Activated CD4-positive, alpha-beta T cell treated with anti-CD3 and anti-CD28 coated beads, Interleukin-2, amount 10 ng/mL, durations not matched to agents 7 days and 5 days (primary cell): ENCODE measurements at regions not wholly inside any gene's neighbourhood (a gene's known extent, or its start where the extent isn't known, plus 50 kb on each side); places are given as distances from the start of the nearest gene placed in this dataset.

Experiments
- CTCF ChIA-PET: fragments of 350-600 bp; sonication (Branson Sonifier 250); formaldehyde crosslinking; loops from one replicate; lab custom pipeline; 2021; ENCODE audit warnings: antibody characterized with exemption; lab: Charles Lee
- POLR2A ChIA-PET: fragments of 350-600 bp; sonication (Branson Sonifier 250); formaldehyde crosslinking; loops from one replicate; lab custom pipeline; 2021; ENCODE audit warnings: antibody characterized with exemption; lab: Charles Lee
- DNase-seq: peaks from one replicate; pipeline ENCODE4 v3.0.0-alpha.2; 2020
- H3K27ac Mint-ChIP-seq: one replicate; pipeline ENCODE4 v1.8.0; 2021; ENCODE audit warnings: mild to moderate bottlenecking, moderate library complexity, mixed read lengths
- H3K27me3 Mint-ChIP-seq: one replicate; pipeline ENCODE4 v1.8.0; 2021; ENCODE audit warnings: mixed read lengths
- H3K36me3 Mint-ChIP-seq: one replicate; pipeline ENCODE4 v1.8.0; 2021; ENCODE audit warnings: low read depth, mixed read lengths
- H3K4me1 Mint-ChIP-seq: one replicate; pipeline ENCODE4 v1.8.0; 2021; ENCODE audit warnings: mixed read lengths
- H3K4me3 Mint-ChIP-seq: one replicate; pipeline ENCODE4 v1.8.0; 2021; ENCODE audit warnings: mild to moderate bottlenecking, moderate library complexity, mixed read lengths
- H3K9me3 Mint-ChIP-seq: one replicate; pipeline ENCODE4 v1.8.0; 2021; ENCODE audit warnings: mixed read lengths

DNA sequence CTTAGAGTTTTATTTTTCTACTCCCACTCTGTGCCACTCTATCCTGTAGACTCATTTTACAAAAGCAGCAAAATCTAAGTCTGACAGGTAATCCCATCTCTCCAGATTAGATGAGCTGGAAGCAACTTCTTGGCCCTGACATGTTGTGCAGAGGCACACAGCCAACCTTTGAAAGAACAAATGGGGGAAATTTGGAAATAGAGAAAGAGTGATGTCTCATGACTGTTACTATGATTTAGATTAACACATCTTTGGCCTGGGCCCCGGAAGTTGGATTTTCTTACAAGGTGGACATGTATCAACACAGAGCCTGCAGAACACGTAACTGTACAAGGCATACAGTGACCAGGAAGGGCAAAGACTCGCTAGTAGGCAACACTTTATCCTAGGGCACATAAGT, 227.7 kb downstream of the MYLK4 start:
- H3K9me3 Mint-ChIP-seq, result peaks cover 22% of the 10 kb centered on the region
- DNase-seq, result no peak
- peaks cover 11% of the 10 kb centered on the region for H3K4me1 Mint-ChIP-seq
- no peak overlapping the region for H3K4me3 Mint-ChIP-seq
- no peaks in the 10 kb centered on the region for H3K36me3 Mint-ChIP-seq
- no peak overlapping the region for H3K27ac Mint-ChIP-seq
- POLR2A ChIA-PET, result no interaction called here
- CTCF ChIA-PET, result no interaction called here
- peaks cover 40% of the 10 kb centered on the region for H3K27me3 Mint-ChIP-seq

DNA sequence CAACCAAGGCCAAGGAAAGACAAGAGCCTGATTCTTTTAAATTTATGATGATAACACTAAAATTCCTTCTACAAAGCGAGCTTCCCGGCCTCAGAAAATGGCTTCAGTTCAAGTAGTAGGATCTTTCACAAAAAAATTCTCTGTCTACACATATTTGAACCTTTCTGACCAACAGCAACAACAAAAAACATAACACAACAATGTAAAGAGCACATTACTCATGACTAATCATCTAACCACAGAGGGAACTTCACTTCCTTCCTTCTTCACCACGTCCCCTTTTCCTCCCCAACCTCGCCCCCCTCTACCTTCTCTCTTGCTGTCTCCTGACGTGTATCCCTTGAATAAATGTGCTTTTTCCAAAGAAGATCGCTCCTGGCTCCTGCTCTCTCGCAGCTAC, 228.2 kb downstream of the MYLK4 start:
- no peak overlapping the region for H3K4me3 Mint-ChIP-seq
- POLR2A ChIA-PET, result no interaction called here
- H3K4me1 Mint-ChIP-seq, result peaks cover 11% of the 10 kb centered on the region
- no peak for DNase-seq
- H3K9me3 Mint-ChIP-seq, result peaks cover 22% of the 10 kb centered on the region
- peaks cover 34% of the 10 kb centered on the region for H3K27me3 Mint-ChIP-seq
- CTCF ChIA-PET, result no interaction called here
- H3K27ac Mint-ChIP-seq, result no peak overlapping the region
- H3K36me3 Mint-ChIP-seq, result no peaks in the 10 kb centered on the region

- H3K27me3 Mint-ChIP-seq, result peaks cover 15% of the 10 kb centered on the region
- CTCF ChIA-PET, result no interaction called here
- H3K4me3 Mint-ChIP-seq, result no peak overlapping the region
- H3K4me1 Mint-ChIP-seq, result peaks cover 10% of the 10 kb centered on the region
- H3K27ac Mint-ChIP-seq, result no peak overlapping the region
- no peaks in the 10 kb centered on the region for H3K36me3 Mint-ChIP-seq
- no peak for DNase-seq
- H3K9me3 Mint-ChIP-seq, result peaks cover 9% of the 10 kb centered on the region
- POLR2A ChIA-PET, result no interaction called here
These were observed 232.8 kb downstream of the MYLK4 start for GRCh38 chr6:2517855-2518473.

DNA sequence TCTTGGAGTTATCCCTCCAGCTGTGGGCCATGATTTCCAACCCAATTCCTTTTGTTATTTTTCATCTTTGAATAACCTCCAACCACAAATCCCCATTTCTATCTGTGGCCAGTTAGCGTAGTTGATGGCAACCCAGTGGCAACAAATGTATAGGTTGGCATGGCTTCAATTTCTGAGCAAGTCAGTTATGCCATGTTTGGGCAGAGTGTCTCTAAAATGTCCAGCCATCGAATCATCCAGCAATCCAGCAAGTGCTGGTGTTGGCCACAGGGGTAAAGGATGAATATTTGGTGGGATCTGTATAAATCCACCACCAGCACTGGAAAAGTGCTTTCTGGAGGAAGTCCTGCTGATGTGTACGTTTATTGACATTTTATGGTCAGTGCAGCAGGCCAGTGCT, 233.3 kb downstream of the MYLK4 start:
- POLR2A ChIA-PET, result no interaction called here
- Mint-ChIP-seq H3K27ac (no peak overlapping the region), H3K27me3 (peaks cover 10% of the 10 kb centered on the region), H3K4me3 (no peak overlapping the region), H3K36me3 (no peaks in the 10 kb centered on the region), H3K9me3 (peaks cover 8% of the 10 kb centered on the region), H3K4me1 (peaks cover 4% of the 10 kb centered on the region)
- CTCF ChIA-PET, result no interaction called here
- no peak for DNase-seq

DNA sequence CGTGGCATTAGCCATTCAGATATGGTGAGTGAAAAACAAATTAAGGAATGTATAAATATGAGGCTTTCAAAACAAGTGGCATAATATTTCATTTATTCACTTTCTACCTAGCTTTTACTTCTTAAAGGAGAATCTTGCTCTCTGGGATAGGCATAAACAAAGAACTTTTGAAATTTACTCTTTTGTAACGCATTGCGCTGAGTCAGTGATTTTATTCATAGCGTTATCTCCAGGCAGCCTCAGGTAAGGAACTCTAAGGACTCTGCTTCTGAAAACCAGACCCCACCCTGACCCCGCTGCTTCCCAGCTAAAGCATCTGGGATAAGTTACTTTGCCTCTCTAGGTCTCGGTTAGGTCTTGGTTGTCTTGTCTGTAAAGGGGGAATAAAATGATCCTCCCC, 234.7 kb downstream of the MYLK4 start:
- CTCF ChIA-PET, result no interaction called here
- H3K4me3 Mint-ChIP-seq, result no peak overlapping the region
- H3K36me3 Mint-ChIP-seq, result no peaks in the 10 kb centered on the region
- peaks cover 6% of the 10 kb centered on the region for H3K9me3 Mint-ChIP-seq
- H3K27ac Mint-ChIP-seq, result no peak overlapping the region
- no peak for DNase-seq
- POLR2A ChIA-PET, result no interaction called here
- peaks cover 8% of the 10 kb centered on the region for H3K27me3 Mint-ChIP-seq
- no peaks in the 10 kb centered on the region for H3K4me1 Mint-ChIP-seq

- no peak overlapping the region for H3K4me3 Mint-ChIP-seq
- H3K36me3 Mint-ChIP-seq, result no peaks in the 10 kb centered on the region
- ChIA-PET POLR2A (no interaction called here), CTCF (no interaction called here)
- no peak for DNase-seq
- peaks cover 4% of the 10 kb centered on the region for H3K27me3 Mint-ChIP-seq
- peaks cover 2% of the 10 kb centered on the region for H3K9me3 Mint-ChIP-seq
- H3K4me1 Mint-ChIP-seq, result no peaks in the 10 kb centered on the region
- no peak overlapping the region for H3K27ac Mint-ChIP-seq
These were observed 235.7 kb downstream of the MYLK4 start for GRCh38 chr6:2514965-2515543.

GRCh38 chr6:2512802-2513201, 237.9 kb downstream of the MYLK4 start:
- POLR2A ChIA-PET, result no interaction called here
- H3K9me3 Mint-ChIP-seq, result no peaks in the 10 kb centered on the region
- no peak overlapping the region for H3K4me3 Mint-ChIP-seq
- DNase-seq, result no peak
- no peak overlapping the region for H3K27ac Mint-ChIP-seq
- H3K4me1 Mint-ChIP-seq, result no peaks in the 10 kb centered on the region
- CTCF ChIA-PET, result no interaction called here
- peaks cover 9% of the 10 kb centered on the region for H3K27me3 Mint-ChIP-seq
- H3K36me3 Mint-ChIP-seq, result no peaks in the 10 kb centered on the region

- no peak for DNase-seq
- Mint-ChIP-seq H3K4me3 (no peak overlapping the region), H3K4me1 (no peaks in the 10 kb centered on the region), H3K27me3 (peaks cover 27% of the 10 kb centered on the region), H3K36me3 (no peaks in the 10 kb centered on the region), H3K9me3 (no peaks in the 10 kb centered on the region), H3K27ac (no peak overlapping the region)
- CTCF ChIA-PET, result no interaction called here
- POLR2A ChIA-PET, result no interaction called here
These were observed 240.4 kb downstream of the MYLK4 start for GRCh38 chr6:2510316-2510715.

- Mint-ChIP-seq H3K9me3 (no peaks in the 10 kb centered on the region), H3K4me3 (no peak overlapping the region), H3K27me3 (peaks cover 30% of the 10 kb centered on the region), H3K4me1 (no peaks in the 10 kb centered on the region), H3K27ac (no peak overlapping the region), H3K36me3 (no peaks in the 10 kb centered on the region)
- no peak for DNase-seq
- POLR2A ChIA-PET, result no interaction called here
- CTCF ChIA-PET, result no interaction called here
These were observed 241.0 kb downstream of the MYLK4 start for GRCh38 chr6:2509711-2510110.

GRCh38 chr6:2508071-2508470, 242.7 kb downstream of the MYLK4 start:
- H3K27ac Mint-ChIP-seq, result no peak overlapping the region
- no peaks in the 10 kb centered on the region for H3K9me3 Mint-ChIP-seq
- CTCF ChIA-PET, result no interaction called here
- POLR2A ChIA-PET, result no interaction called here
- peaks cover 36% of the 10 kb centered on the region for H3K27me3 Mint-ChIP-seq
- no peak overlapping the region for H3K4me3 Mint-ChIP-seq
- no peak for DNase-seq
- no peaks in the 10 kb centered on the region for H3K36me3 Mint-ChIP-seq
- no peaks in the 10 kb centered on the region for H3K4me1 Mint-ChIP-seq

DNA sequence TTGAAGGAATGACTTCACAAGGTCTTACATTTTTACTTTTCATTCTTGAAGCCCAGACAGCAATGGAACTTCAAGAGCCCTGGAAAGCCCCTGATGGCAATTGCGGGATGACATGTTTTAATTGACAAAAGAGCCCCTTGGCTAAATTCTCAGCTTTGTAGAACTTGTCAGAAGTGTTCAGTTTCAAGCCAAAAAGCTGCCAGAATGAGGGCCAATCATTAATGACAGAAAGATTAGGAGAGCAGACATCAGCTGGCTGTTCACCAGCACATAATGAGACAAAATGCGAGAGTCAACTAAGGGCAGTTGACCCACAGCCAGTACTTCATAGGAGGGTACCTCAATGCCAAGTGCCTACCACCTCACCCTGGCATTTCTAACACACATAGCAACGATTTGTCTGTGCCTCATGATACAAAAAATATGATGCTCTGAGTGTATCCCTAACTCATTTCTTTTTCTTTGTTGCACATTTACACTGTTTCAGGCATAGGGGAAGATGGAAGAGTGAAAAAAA, 243.1 kb downstream of the MYLK4 start:
- ChIA-PET POLR2A (no interaction called here), CTCF (no interaction called here)
- Mint-ChIP-seq H3K27me3 (peaks cover 38% of the 10 kb centered on the region), H3K9me3 (no peaks in the 10 kb centered on the region), H3K4me1 (no peaks in the 10 kb centered on the region), H3K36me3 (no peaks in the 10 kb centered on the region), H3K4me3 (no peak overlapping the region), H3K27ac (no peak overlapping the region)
- no peak for DNase-seq

- DNase-seq, result no peak
- Mint-ChIP-seq H3K9me3 (no peaks in the 10 kb centered on the region), H3K36me3 (no peaks in the 10 kb centered on the region), H3K27me3 (peaks cover 43% of the 10 kb centered on the region), H3K4me3 (no peak overlapping the region), H3K4me1 (no peaks in the 10 kb centered on the region), H3K27ac (no peak overlapping the region)
- ChIA-PET POLR2A (no interaction called here), CTCF (no interaction called here)
These were observed 243.7 kb downstream of the MYLK4 start for GRCh38 chr6:2507016-2507415.

GRCh38 chr6:2505624-2506023, 245.1 kb downstream of the MYLK4 start:
- POLR2A ChIA-PET, result no interaction called here
- Mint-ChIP-seq H3K9me3 (no peaks in the 10 kb centered on the region), H3K27ac (no peak overlapping the region), H3K4me1 (no peaks in the 10 kb centered on the region), H3K36me3 (no peaks in the 10 kb centered on the region), H3K4me3 (no peak overlapping the region), H3K27me3 (peaks cover 39% of the 10 kb centered on the region)
- CTCF ChIA-PET, result no interaction called here
- DNase-seq, result no peak

GRCh38 chr6:2504495-2505064, 246.1 kb downstream of the MYLK4 start:
- DNase-seq, result no peak
- peaks cover 39% of the 10 kb centered on the region for H3K27me3 Mint-ChIP-seq
- ChIA-PET POLR2A (no interaction called here), CTCF (no interaction called here)
- H3K9me3 Mint-ChIP-seq, result no peaks in the 10 kb centered on the region
- no peak overlapping the region for H3K4me3 Mint-ChIP-seq
- H3K27ac Mint-ChIP-seq, result no peak overlapping the region
- no peaks in the 10 kb centered on the region for H3K4me1 Mint-ChIP-seq
- no peaks in the 10 kb centered on the region for H3K36me3 Mint-ChIP-seq
